Activated CD4-positive, alpha-beta memory T cell treated with anti-CD3 and anti-CD28 coated beads, Interleukin-2, amount 10 ng/mL, durations not matched to agents 7 days and 5 days (primary cell): ENCODE measurements at regions not wholly inside any gene's neighbourhood (a gene's known extent, or its start where the extent isn't known, plus 50 kb on each side); places are given as distances from the start of the nearest gene placed in this dataset.

Experiments
- CTCF ChIA-PET: fragments of 350-600 bp; sonication (Branson Sonifier 250); formaldehyde crosslinking; loops from one replicate; lab custom pipeline; 2021; ENCODE audit warnings: antibody characterized with exemption, inconsistent platforms; lab: Charles Lee
- POLR2A ChIA-PET: fragments of 350-600 bp; sonication (Branson Sonifier 250); formaldehyde crosslinking; loops from one replicate; lab custom pipeline; 2021; ENCODE audit warnings: antibody characterized with exemption; lab: Charles Lee
- DNase-seq: peaks from one replicate; pipeline ENCODE4 v3.0.0-alpha.2; 2020
- H3K27ac Mint-ChIP-seq: one replicate; pipeline ENCODE4 v1.8.0; 2021; ENCODE audit warnings: mild to moderate bottlenecking, mixed read lengths
- H3K27me3 Mint-ChIP-seq: one replicate; pipeline ENCODE4 v1.8.0; 2021; ENCODE audit warnings: mixed read lengths
- H3K36me3 Mint-ChIP-seq: one replicate; pipeline ENCODE4 v1.8.0; 2021; ENCODE audit warnings: low read depth, mixed read lengths
- H3K4me1 Mint-ChIP-seq: one replicate; pipeline ENCODE4 v1.8.0; 2021; ENCODE audit warnings: mixed read lengths
- H3K4me3 Mint-ChIP-seq: one replicate; pipeline ENCODE4 v1.8.0; 2021; ENCODE audit warnings: mild to moderate bottlenecking, mixed read lengths
- H3K9me3 Mint-ChIP-seq: one replicate; pipeline ENCODE4 v1.8.0; 2021; ENCODE audit warnings: mixed read lengths

DNA sequence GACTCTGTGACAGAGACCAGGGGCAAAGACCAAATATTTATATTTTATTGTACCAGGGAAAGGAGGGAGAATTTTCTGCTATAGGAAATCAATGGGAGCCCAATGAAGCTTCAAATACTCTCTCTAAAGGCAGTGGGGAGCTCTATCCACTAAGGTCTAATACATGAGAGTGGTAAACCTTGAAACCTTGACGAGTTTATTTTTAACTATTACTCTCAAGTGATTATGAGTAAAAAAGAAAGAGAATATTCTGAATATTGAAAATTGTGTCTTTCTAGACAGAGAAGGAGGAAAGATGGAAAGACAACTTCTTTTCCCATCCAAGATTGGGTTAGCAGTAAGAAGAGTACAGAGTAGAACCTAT lies 1722.1 kb upstream of the SEL1L start:
- H3K27me3 Mint-ChIP-seq: no peaks in the 10 kb centered on the region
- no peaks in the 10 kb centered on the region for H3K36me3 Mint-ChIP-seq
- H3K27ac Mint-ChIP-seq: no peak overlapping the region
- no peak for DNase-seq
- H3K4me1 Mint-ChIP-seq: no peaks in the 10 kb centered on the region
- ChIA-PET CTCF (no interaction called here), POLR2A (no interaction called here)
- H3K4me3 Mint-ChIP-seq: no peak overlapping the region
- peaks cover 7% of the 10 kb centered on the region for H3K9me3 Mint-ChIP-seq

DNA sequence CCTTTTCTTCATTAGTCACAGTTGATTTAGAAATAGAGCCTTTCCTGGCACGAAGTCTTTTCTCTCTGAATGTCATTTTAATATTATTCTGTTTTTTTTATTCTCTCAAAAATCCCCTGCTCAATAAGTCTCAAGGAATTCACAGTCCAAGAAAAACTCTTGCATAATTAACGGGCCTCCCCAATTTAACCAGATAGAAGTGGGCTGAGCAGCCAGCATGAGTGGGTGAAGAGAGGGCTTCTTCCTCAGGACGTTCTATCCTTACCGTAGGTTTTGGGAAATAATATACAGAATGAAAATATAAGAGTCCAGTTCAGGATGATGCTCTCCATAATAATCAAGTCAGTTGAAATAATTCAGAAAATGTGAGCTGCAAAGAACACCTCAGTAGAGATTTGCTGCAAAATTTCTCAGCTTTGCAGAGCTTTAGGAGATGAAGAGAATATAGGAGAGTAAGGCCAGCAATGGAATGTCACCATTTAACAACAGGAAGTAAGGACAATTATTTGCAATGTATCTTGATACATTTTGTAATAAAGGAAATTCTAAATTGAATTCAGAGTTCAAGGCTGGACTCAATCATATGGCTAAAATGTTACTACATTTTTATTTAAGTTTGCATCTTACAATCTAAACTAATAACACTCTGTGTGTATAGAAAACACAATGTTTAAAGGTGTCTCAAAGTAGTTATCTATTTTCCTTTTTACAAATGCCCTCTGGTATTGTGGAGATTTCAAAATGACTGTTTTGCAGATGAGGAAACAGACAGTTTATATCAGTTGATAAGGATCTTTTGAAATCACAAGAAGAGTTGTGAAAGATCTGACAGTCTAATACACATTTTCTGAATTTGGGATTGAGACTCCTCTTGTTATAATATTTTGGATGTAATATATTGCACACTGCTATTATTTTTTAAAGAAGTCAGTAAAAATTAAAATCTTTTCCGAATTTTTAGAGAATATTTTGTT lies 1724.1 kb upstream of the SEL1L start:
- H3K4me3 Mint-ChIP-seq: no peak overlapping the region
- H3K27ac Mint-ChIP-seq: no peak overlapping the region
- no peak for DNase-seq
- CTCF ChIA-PET: no interaction called here
- no peaks in the 10 kb centered on the region for H3K27me3 Mint-ChIP-seq
- no peaks in the 10 kb centered on the region for H3K36me3 Mint-ChIP-seq
- peaks cover 11% of the 10 kb centered on the region for H3K9me3 Mint-ChIP-seq
- no peaks in the 10 kb centered on the region for H3K4me1 Mint-ChIP-seq
- POLR2A ChIA-PET: no interaction called here

DNA sequence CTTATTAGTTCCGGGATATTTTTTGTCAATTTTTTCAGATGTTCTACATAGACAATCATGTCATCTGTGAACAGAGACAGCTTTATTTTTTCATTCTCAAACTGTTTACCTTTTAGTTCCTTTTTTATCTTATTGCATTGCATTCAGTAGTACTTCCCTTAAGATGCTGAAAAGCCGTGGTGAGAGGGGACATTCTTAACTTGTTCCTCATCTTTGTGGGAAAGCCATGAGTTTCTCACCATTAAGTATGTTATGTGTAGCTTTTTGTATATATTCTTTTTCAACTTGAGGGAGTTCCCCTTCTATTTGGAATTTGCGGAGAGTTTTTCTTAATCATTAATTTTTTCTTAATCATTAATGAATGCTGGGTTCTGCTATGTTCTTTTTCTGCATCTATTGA lies 1727.1 kb upstream of the SEL1L start:
- H3K27ac Mint-ChIP-seq: no peak overlapping the region
- no peaks in the 10 kb centered on the region for H3K36me3 Mint-ChIP-seq
- no peak overlapping the region for H3K4me3 Mint-ChIP-seq
- no peak for DNase-seq
- H3K9me3 Mint-ChIP-seq: peaks cover 8% of the 10 kb centered on the region
- no peaks in the 10 kb centered on the region for H3K27me3 Mint-ChIP-seq
- ChIA-PET CTCF (no interaction called here), POLR2A (no interaction called here)
- H3K4me1 Mint-ChIP-seq: no peaks in the 10 kb centered on the region

DNA sequence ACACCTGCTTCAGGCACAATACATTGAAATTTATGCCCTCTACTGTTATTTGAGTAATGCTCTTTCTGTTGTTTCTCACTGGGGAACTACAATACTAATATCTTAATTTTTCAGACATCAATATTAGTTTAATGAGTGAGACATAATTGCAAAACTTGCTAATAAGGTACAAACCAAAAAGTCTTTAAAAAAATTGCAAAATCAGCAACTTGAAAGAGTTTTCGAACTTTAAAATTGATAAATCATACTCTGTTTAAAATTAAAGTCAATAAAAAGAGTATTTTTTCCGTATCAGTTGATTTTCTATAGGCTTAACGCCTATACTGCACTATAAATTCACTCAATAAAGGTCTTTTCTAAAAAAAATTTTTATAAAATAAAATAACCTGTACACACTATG lies 1735.9 kb upstream of the SEL1L start:
- ChIA-PET CTCF (no interaction called here), POLR2A (no interaction called here)
- DNase-seq: no peak
- H3K27me3 Mint-ChIP-seq: no peaks in the 10 kb centered on the region
- H3K4me1 Mint-ChIP-seq: no peaks in the 10 kb centered on the region
- H3K27ac Mint-ChIP-seq: no peak overlapping the region
- H3K9me3 Mint-ChIP-seq: peaks cover 15% of the 10 kb centered on the region
- H3K36me3 Mint-ChIP-seq: no peaks in the 10 kb centered on the region
- H3K4me3 Mint-ChIP-seq: no peak overlapping the region

DNA sequence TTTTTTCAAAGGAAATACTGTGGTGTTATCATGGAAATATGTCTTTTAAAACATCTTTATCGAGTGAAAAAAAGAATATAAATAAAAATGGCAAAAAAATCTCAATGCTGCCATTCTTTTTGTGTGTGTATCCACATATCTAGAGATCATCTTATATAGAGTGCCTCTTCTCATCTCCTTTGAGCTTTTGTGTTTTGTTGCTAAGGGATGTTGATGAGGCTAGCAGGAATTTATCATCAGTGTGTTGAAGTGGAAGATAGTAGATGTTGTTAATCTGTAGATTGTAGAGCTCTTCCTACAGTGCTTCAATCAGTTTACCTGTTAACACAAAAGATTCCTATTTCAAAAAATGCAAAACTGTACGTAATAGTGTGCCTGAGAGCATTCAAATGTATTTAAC lies 1738.0 kb upstream of the SEL1L start:
- no peak for DNase-seq
- Mint-ChIP-seq H3K4me3 (no peak overlapping the region), H3K27me3 (no peaks in the 10 kb centered on the region), H3K27ac (no peak overlapping the region), H3K4me1 (no peaks in the 10 kb centered on the region), H3K36me3 (no peaks in the 10 kb centered on the region), H3K9me3 (peaks cover 12% of the 10 kb centered on the region)
- ChIA-PET CTCF (no interaction called here), POLR2A (no interaction called here)

DNA sequence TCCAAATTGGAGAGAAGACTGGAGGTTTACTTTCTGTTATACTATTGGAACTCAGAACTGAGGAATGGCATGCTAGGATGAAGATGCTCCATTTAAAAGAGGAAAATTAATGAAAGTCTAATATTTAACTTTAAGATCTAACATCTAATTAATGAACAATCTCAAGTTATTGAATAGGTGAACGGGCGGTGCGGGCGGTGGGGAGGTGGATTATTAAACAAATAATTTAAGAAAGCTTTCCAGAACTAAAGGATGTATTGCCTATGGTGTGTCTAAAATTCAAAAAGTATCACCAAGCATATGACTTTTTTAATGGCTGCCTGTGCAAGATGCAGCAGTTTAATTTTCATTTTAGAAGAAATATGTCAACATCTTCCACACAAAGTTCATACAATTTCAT lies 1747.1 kb upstream of the SEL1L start:
- Mint-ChIP-seq H3K4me1 (no peaks in the 10 kb centered on the region), H3K9me3 (peaks cover 2% of the 10 kb centered on the region), H3K27me3 (no peaks in the 10 kb centered on the region), H3K4me3 (no peak overlapping the region), H3K27ac (no peak overlapping the region), H3K36me3 (no peaks in the 10 kb centered on the region)
- ChIA-PET CTCF (no interaction called here), POLR2A (no interaction called here)
- no peak for DNase-seq

DNA sequence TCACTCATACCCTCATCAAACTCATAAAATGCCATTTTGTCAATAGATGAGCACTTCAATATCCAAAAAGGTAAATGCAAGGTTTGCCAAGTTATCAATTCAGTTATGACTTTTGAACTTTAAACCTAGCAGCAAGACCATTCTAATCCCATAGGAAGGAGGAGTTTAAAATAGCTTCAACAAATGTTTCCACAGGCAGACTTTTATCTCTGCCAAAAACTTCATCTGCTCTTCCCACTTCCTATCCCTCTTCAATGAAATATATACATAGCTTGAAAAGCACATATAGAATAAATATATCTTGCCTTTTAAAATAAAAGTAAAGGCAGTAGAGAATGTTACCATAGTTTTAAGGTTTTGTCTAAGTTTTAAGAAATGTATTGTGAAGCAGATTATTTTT lies 1749.1 kb upstream of the SEL1L start:
- H3K4me1 Mint-ChIP-seq: no peaks in the 10 kb centered on the region
- no peak for DNase-seq
- POLR2A ChIA-PET: no interaction called here
- H3K36me3 Mint-ChIP-seq: no peaks in the 10 kb centered on the region
- H3K9me3 Mint-ChIP-seq: peaks cover 2% of the 10 kb centered on the region
- no peaks in the 10 kb centered on the region for H3K27me3 Mint-ChIP-seq
- CTCF ChIA-PET: no interaction called here
- no peak overlapping the region for H3K27ac Mint-ChIP-seq
- no peak overlapping the region for H3K4me3 Mint-ChIP-seq

DNA sequence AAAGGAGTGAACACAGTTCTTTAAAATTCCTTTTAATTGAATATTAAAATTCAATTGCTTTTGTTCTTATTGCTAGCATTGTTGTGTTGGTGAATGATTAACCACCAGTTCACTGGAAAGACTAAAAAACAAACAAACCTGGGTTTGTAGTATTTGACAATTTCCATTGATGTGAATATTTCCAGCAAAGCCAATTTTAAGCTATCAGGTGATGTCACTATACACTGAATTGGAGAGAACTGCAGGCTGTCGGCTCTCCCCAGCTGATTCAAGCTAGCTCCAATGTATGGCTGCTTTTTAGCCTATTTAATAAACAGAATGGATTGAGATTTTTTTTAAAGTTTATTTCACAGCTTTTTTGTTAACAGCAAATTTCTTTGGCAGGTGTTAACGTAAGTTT lies 1753.6 kb upstream of the SEL1L start:
- Mint-ChIP-seq H3K27ac (no peak overlapping the region), H3K9me3 (no peaks in the 10 kb centered on the region), H3K4me1 (no peaks in the 10 kb centered on the region), H3K4me3 (no peak overlapping the region), H3K36me3 (no peaks in the 10 kb centered on the region), H3K27me3 (no peaks in the 10 kb centered on the region)
- POLR2A ChIA-PET: no interaction called here
- no peak for DNase-seq
- CTCF ChIA-PET: no interaction called here

DNA sequence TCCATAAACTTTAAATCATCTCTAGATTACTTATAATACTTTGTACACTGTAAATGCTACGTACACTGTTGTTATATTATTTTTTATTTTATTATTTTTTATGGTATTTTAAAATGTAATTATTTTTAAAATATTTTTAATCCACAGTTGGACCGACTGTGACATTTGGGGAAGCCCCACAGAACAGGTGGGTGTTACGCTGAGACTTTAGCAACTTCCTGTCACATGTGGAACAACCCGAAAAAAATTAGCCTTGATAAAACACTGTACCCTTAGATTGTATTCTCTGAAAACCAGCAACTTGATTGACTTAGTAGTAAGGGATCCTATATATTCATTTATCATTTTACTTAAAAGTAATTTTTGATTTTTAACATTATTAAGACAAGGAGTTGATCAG lies 1755.7 kb upstream of the SEL1L start:
- CTCF ChIA-PET: no interaction called here
- no peaks in the 10 kb centered on the region for H3K27me3 Mint-ChIP-seq

DNA sequence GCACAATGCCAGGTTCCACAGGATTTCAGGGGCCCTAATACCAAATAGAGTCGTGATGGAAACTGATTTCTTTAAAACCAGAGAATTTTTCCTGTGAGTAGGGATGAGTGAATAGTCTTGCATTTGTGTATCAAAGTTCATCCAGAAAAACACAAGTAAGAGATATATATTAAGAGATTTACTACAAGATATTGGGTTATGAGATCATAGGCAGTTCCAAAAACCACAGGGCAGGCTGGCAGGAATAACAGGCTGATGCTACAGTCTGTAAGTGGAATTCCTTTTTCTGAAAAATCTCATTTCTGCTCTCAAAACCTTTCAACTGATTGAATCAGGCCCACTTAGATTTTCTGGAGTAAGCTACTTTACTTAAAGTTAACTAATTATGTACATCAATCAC lies 1756.2 kb upstream of the SEL1L start:
- POLR2A ChIA-PET: no interaction called here

More for the DNA sequence above, 1755.7 kb upstream of the SEL1L start:
- H3K36me3 Mint-ChIP-seq: no peaks in the 10 kb centered on the region
- no peak overlapping the region for H3K27ac Mint-ChIP-seq
- no peak overlapping the region for H3K4me3 Mint-ChIP-seq
- peaks cover 10% of the 10 kb centered on the region for H3K9me3 Mint-ChIP-seq
- no peak for DNase-seq
- H3K4me1 Mint-ChIP-seq: no peaks in the 10 kb centered on the region
- POLR2A ChIA-PET: no interaction called here

DNA sequence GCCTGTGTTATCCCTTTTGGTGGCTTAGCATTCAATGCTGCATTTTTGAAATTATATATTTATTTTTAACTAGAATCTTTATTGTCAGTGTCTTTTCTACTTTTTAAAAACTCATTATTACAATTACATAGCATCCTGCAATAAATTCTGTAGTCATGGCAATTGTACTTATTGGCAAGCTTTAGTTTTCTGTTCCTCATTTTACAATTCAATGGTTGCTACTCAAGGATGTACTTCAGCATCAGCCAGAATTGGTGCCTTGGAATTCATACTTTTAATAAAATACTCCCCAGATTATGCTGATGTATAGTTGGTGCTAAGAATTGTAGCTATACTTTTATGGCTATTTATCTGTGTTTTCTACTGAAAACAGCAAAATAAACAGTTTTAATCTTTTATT lies 1756.8 kb upstream of the SEL1L start:
- DNase-seq: no peak
- ChIA-PET CTCF (no interaction called here), POLR2A (no interaction called here)
- no peaks in the 10 kb centered on the region for H3K36me3 Mint-ChIP-seq
- H3K27ac Mint-ChIP-seq: no peak overlapping the region
- H3K4me3 Mint-ChIP-seq: no peak overlapping the region
- peaks cover 10% of the 10 kb centered on the region for H3K9me3 Mint-ChIP-seq
- H3K27me3 Mint-ChIP-seq: no peaks in the 10 kb centered on the region
- no peaks in the 10 kb centered on the region for H3K4me1 Mint-ChIP-seq

More for the DNA sequence above, 1756.2 kb upstream of the SEL1L start:
- H3K9me3 Mint-ChIP-seq: peaks cover 10% of the 10 kb centered on the region
- no peaks in the 10 kb centered on the region for H3K4me1 Mint-ChIP-seq
- no peak overlapping the region for H3K4me3 Mint-ChIP-seq
- H3K27ac Mint-ChIP-seq: no peak overlapping the region
- no peaks in the 10 kb centered on the region for H3K36me3 Mint-ChIP-seq
- no peak for DNase-seq
- no peaks in the 10 kb centered on the region for H3K27me3 Mint-ChIP-seq
- CTCF ChIA-PET: no interaction called here

DNA sequence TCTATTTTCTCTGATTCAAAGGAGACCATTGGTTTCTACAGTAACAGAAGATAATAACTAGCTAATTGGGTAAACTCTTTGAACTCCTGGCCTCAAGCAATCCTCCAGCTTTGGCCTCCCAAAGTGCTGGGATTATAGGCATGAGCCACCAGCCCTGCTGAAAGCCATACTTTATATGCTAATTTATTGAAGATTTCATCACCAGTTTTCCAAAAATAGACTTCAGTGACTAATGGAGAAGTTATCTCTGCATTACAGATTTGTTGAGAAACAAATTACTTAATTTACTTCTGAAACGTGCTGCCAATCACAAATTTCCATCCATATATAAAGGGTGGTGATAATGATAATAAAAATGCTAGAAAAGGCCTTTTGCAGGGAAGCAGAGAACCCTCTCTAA lies 1758.1 kb upstream of the SEL1L start:
- H3K4me1 Mint-ChIP-seq: no peaks in the 10 kb centered on the region
- no peak overlapping the region for H3K27ac Mint-ChIP-seq
- H3K36me3 Mint-ChIP-seq: no peaks in the 10 kb centered on the region
- no peaks in the 10 kb centered on the region for H3K27me3 Mint-ChIP-seq
- H3K9me3 Mint-ChIP-seq: peaks cover 10% of the 10 kb centered on the region
- H3K4me3 Mint-ChIP-seq: no peak overlapping the region
- ChIA-PET CTCF (no interaction called here), POLR2A (no interaction called here)
- no peak for DNase-seq

DNA sequence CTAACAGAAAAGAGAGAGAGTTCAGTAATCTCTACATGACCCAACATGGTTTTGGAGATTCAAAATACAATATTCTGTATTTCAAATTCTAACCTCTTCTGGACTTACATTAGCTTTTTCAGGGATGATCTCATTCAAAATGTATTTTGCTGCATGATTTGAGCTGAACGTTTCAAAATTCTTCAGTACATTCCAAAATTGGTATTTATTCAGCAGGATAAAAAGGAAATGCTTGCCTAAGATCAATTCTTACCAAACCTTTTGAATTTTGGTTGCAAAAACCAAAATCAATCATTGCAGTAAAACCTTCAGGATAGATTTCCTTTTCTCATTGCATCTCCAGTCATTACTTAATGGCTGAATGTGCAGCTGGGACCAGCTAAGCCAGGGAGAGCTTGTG lies 1761.3 kb upstream of the SEL1L start:
- ChIA-PET POLR2A (no interaction called here), CTCF (no interaction called here)
- Mint-ChIP-seq H3K27me3 (no peaks in the 10 kb centered on the region), H3K9me3 (peaks cover 15% of the 10 kb centered on the region), H3K27ac (no peak overlapping the region), H3K4me3 (no peak overlapping the region), H3K36me3 (no peaks in the 10 kb centered on the region), H3K4me1 (no peaks in the 10 kb centered on the region)
- no peak for DNase-seq

DNA sequence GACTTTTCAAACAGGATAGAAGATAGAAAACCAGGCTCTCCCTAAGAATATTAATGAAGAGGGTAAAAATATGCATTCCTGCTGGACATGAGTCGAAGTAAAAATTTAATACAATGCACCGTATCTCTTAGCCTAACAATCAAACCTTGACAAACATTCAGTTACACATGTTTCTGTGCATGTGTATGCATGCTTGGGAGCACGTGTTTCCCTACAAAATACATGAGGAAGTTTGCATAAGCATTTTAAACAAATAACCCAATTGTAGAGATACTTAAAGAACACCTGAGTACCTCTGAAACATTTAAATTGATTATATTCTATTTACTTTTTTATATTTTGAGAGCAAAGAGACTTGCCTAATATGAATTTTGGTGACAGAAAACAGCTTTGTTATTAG lies 1763.7 kb upstream of the SEL1L start:
- Mint-ChIP-seq H3K36me3 (no peaks in the 10 kb centered on the region), H3K4me1 (no peaks in the 10 kb centered on the region), H3K9me3 (peaks cover 15% of the 10 kb centered on the region), H3K4me3 (no peak overlapping the region), H3K27ac (no peak overlapping the region), H3K27me3 (no peaks in the 10 kb centered on the region)
- CTCF ChIA-PET: no interaction called here
- no peak for DNase-seq
- POLR2A ChIA-PET: no interaction called here
